Liver (tissue), 8 donors: ENCODE measurements at regions not wholly inside any gene's neighbourhood (a gene's known extent, or its start where the extent isn't known, plus 50 kb on each side); places are given as distances from the start of the nearest gene placed in this dataset.

Source experiments
- DNase-seq: peaks from one replicate; pipeline ENCODE4 v3.0.0-alpha.2; 2017; ENCODE audit warnings: low spot score
- H3K27ac ChIP-seq, 2 donors: one replicate each; pipeline ENCODE4 v1.7.0; 2013; ENCODE audit warnings: inconsistent platforms in 2 of 2, low read length in 2 of 2, control low read depth in 1 of 2, low read depth in 1 of 2, mild to moderate bottlenecking in 1 of 2
- H3K27me3 ChIP-seq, 4 donors: one replicate each; pipeline versions ENCODE4 v1.6.1 to v1.7.0; 2013; ENCODE audit warnings: low read length in 3 of 4, inconsistent platforms in 1 of 4, mild to moderate bottlenecking in 1 of 4, moderate library complexity in 1 of 4; ENCODE audit not compliant: control insufficient read depth in 4 of 4, insufficient read depth in 4 of 4
- H3K36me3 ChIP-seq, 4 donors: one replicate each; pipeline versions ENCODE4 v1.6.1 to v1.7.0; 2013; ENCODE audit warnings: low read length in 3 of 4, mild to moderate bottlenecking in 3 of 4, low read depth in 1 of 4, moderate library complexity in 1 of 4; ENCODE audit not compliant: control insufficient read depth in 4 of 4, insufficient read depth in 3 of 4
- H3K4me1 ChIP-seq, 4 donors: one replicate each; pipeline versions ENCODE4 v1.6.1 to v1.7.0; 2013; ENCODE audit warnings: low read length in 3 of 4, mild to moderate bottlenecking in 3 of 4, moderate library complexity in 1 of 4; ENCODE audit not compliant: control insufficient read depth in 4 of 4, insufficient read depth in 4 of 4
- H3K4me3 ChIP-seq, 3 donors: one replicate each; pipeline versions ENCODE4 v1.6.1 to v1.7.0; 2013; ENCODE audit warnings: low read length in 3 of 3, control low read depth in 1 of 3, low read depth in 1 of 3, mild to moderate bottlenecking in 1 of 3
- H3K9ac ChIP-seq, 2 donors: one replicate each; pipeline ENCODE4 v1.7.0; 2013; ENCODE audit warnings: low read length in 2 of 2, mild to moderate bottlenecking in 2 of 2, moderate library complexity in 2 of 2, control low read depth in 1 of 2, low read depth in 1 of 2
- H3K9me3 ChIP-seq, 4 donors: one replicate each; pipeline versions ENCODE4 v1.6.1 to v1.7.0; 2013; ENCODE audit warnings: low read length in 3 of 4; ENCODE audit not compliant: control insufficient read depth in 4 of 4
- ATF3 ChIP-seq: IDR thresholded peaks from 2 replicates; pipeline ENCODE4 v1.6.1; 2016; ENCODE audit warnings: antibody characterized with exemption
- CTCF ChIP-seq: fragments of 150-350 bp; IDR thresholded peaks from 2 replicates; pipeline ENCODE4 v1.5.1; 2017; ENCODE audit warnings: improper control_type of control experiment, low read depth, low read length; ENCODE audit not compliant: missing input control
- EGR1 ChIP-seq, 2 donors: IDR thresholded peaks; 2 replicates each; pipeline ENCODE4 v1.6.1; 2016 to 2018; ENCODE audit warnings: antibody characterized with exemption in 2 of 2, low read depth in 2 of 2
- FOXA1 ChIP-seq: IDR thresholded peaks from 2 replicates; pipeline ENCODE4 v1.6.1; 2016; ENCODE audit warnings: antibody characterized with exemption
- FOXA2 ChIP-seq: IDR thresholded peaks from 2 replicates; pipeline ENCODE4 v1.6.1; 2016; ENCODE audit warnings: antibody characterized with exemption
- GABPA ChIP-seq, 2 donors: IDR thresholded peaks in 1 of 2; conservative IDR thresholded peaks in 1 of 2; 2 replicates each; pipeline ENCODE4 v1.6.1; 2016; ENCODE audit warnings: antibody characterized with exemption in 2 of 2, mild to moderate bottlenecking in 1 of 2, moderate library complexity in 1 of 2
- HNF4A ChIP-seq, 2 donors: conservative IDR thresholded peaks; 2 replicates each; pipeline ENCODE4 v1.6.1; 2016; ENCODE audit warnings: antibody characterized with exemption in 2 of 2, mild to moderate bottlenecking in 2 of 2
- HNF4G ChIP-seq: IDR thresholded peaks from 2 replicates; pipeline ENCODE4 v1.6.1; 2016; ENCODE audit warnings: antibody characterized with exemption
- JUND ChIP-seq, 2 donors: IDR thresholded peaks; 2 replicates each; pipeline ENCODE4 v1.6.1; 2016; ENCODE audit warnings: antibody characterized with exemption in 2 of 2
- NR2F2 ChIP-seq: IDR thresholded peaks from 2 replicates; pipeline ENCODE4 v1.6.1; 2016; ENCODE audit warnings: antibody characterized with exemption
- RAD21 ChIP-seq, 2 donors: IDR thresholded peaks; 2 replicates each; pipeline ENCODE4 v1.6.1; 2016; ENCODE audit warnings: antibody characterized with exemption in 2 of 2, mild to moderate bottlenecking in 2 of 2
- RXRA ChIP-seq, 2 donors: IDR thresholded peaks; 2 replicates each; pipeline ENCODE4 v1.6.1; 2017 to 2018; ENCODE audit warnings: antibody characterized with exemption in 2 of 2, mild to moderate bottlenecking in 1 of 2
- SP1 ChIP-seq: IDR thresholded peaks from 2 replicates; pipeline ENCODE4 v1.6.1; 2018; ENCODE audit warnings: antibody characterized with exemption, mild to moderate bottlenecking
- TAF1 ChIP-seq: conservative IDR thresholded peaks from 2 replicates; pipeline ENCODE4 v1.6.1; 2016; ENCODE audit warnings: antibody characterized with exemption, mild to moderate bottlenecking
- YY1 ChIP-seq: IDR thresholded peaks from 2 replicates; pipeline ENCODE4 v1.6.1; 2016; ENCODE audit warnings: antibody characterized with exemption, mild to moderate bottlenecking
- ZBTB33 ChIP-seq: IDR thresholded peaks from 2 replicates; pipeline ENCODE4 v1.6.1; 2016; ENCODE audit warnings: antibody characterized with exemption
- WGBS: extraction: QIAGEN DNeasy Blood & Tissue Kit; methylation state at CpG from one replicate; pipeline ENCODE4 v1.1.7; 2013; 5-methylcytosine and 5-hydroxymethylcytosine counted together
- TF ChIP-seq, protein P1 (sequence below): IDR thresholded peaks from 2 replicates; pipeline ENCODE4 v1.6.1; 2016; ENCODE audit warnings: antibody characterized with exemption
- TF ChIP-seq, protein P2 (sequence below): IDR thresholded peaks from 2 replicates; pipeline ENCODE4 v1.6.1; 2016; ENCODE audit warnings: antibody characterized with exemption, mild to moderate bottlenecking
- donor health status: healthy.
- donor health status: healthy.
- donor health status: healthy.
- donor health status: healthy.
- donor health status: healthy.

- H3K9me3 ChIP-seq = no peaks in the 10 kb centered on the region
- H3K4me1 ChIP-seq = peaks cover 1 to 16% (median 7%) of the 10 kb centered on the region in 4 donors
- H3K27me3 ChIP-seq = no peaks in the 10 kb centered on the region
- H3K27ac ChIP-seq = no peak overlapping the region
- H3K4me3 ChIP-seq = no peak overlapping the region
- TF ChIP-seq FOXA1 (no peak), GABPA (IDR thresholded peaks at IDR 0.05 in 1 of 2, conservative IDR thresholded peaks at IDR 0.05 in 1 of 2) (no peak), FOXA2 (no peak), RAD21 (IDR thresholded peaks at IDR 0.05) (peak; percentile 60 to 77), RXRA (IDR thresholded peaks at IDR 0.05) (no peak), JUND (IDR thresholded peaks at IDR 0.05) (no peak), HNF4A (conservative IDR thresholded peaks at IDR 0.05) (no peak), YY1 (no peak), SP1 (no peak), TAF1 (no peak), ZBTB33 (no peak), CTCF (peak; percentile 26), NR2F2 (no peak), HNF4G (no peak), EGR1 (IDR thresholded peaks at IDR 0.05; ENCODE audit: low read depth in 2 of 2) (no peak), ATF3 (no peak)
- TF ChIP-seq, protein P1, sequence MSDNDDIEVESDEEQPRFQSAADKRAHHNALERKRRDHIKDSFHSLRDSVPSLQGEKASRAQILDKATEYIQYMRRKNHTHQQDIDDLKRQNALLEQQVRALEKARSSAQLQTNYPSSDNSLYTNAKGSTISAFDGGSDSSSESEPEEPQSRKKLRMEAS = no peak
- TF ChIP-seq, protein P2, sequence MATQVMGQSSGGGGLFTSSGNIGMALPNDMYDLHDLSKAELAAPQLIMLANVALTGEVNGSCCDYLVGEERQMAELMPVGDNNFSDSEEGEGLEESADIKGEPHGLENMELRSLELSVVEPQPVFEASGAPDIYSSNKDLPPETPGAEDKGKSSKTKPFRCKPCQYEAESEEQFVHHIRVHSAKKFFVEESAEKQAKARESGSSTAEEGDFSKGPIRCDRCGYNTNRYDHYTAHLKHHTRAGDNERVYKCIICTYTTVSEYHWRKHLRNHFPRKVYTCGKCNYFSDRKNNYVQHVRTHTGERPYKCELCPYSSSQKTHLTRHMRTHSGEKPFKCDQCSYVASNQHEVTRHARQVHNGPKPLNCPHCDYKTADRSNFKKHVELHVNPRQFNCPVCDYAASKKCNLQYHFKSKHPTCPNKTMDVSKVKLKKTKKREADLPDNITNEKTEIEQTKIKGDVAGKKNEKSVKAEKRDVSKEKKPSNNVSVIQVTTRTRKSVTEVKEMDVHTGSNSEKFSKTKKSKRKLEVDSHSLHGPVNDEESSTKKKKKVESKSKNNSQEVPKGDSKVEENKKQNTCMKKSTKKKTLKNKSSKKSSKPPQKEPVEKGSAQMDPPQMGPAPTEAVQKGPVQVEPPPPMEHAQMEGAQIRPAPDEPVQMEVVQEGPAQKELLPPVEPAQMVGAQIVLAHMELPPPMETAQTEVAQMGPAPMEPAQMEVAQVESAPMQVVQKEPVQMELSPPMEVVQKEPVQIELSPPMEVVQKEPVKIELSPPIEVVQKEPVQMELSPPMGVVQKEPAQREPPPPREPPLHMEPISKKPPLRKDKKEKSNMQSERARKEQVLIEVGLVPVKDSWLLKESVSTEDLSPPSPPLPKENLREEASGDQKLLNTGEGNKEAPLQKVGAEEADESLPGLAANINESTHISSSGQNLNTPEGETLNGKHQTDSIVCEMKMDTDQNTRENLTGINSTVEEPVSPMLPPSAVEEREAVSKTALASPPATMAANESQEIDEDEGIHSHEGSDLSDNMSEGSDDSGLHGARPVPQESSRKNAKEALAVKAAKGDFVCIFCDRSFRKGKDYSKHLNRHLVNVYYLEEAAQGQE = no peak
- WGBS = 69% methylated on average over 4 of the region's 4 CpGs
- peak; percentile 41 for DNase-seq
- H3K9ac ChIP-seq = no peak overlapping the region
- H3K36me3 ChIP-seq = no peaks in the 10 kb centered on the region
Observed at GRCh38 chr13:109610517-109610916, 175.9 kb downstream of the IRS2 start.

DNA sequence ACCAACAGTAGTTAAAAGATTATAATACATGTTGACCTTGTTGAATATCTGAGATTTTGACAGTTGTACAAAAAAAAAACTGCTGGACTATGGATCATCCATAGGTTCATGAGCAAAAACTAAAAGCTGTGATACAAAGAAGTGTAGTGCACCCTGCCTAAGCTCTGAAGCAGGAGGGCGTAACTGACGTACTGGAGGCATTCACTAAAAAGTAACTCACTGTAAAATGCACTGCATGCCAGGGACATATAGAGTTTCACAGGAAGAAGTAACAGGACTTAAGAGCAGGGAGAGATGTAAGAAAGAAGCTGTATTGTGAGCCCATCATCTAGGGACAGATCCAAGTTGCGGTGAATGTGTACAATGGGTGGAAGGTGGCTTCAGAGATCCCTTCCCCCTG lies 177.9 kb downstream of the IRS2 start:
- peaks cover 4 to 31% (median 11%) of the 10 kb centered on the region in 4 donors for H3K4me1 ChIP-seq
- H3K36me3 ChIP-seq = no peaks in the 10 kb centered on the region
- no peak overlapping the region for H3K27ac ChIP-seq
- DNase-seq = no peak
- H3K9me3 ChIP-seq = no peaks in the 10 kb centered on the region
- WGBS = 94% methylated on average over 3 of the region's 3 CpGs
- no peaks in the 10 kb centered on the region for H3K27me3 ChIP-seq
- H3K9ac ChIP-seq = no peak overlapping the region
- H3K4me3 ChIP-seq = no peak overlapping the region
- TF ChIP-seq, protein P1 = no peak
- TF ChIP-seq ZBTB33 (no peak), JUND (IDR thresholded peaks at IDR 0.05) (no peak), TAF1 (no peak), EGR1 (IDR thresholded peaks at IDR 0.05; ENCODE audit: low read depth in 2 of 2) (no peak), GABPA (IDR thresholded peaks at IDR 0.05 in 1 of 2, conservative IDR thresholded peaks at IDR 0.05 in 1 of 2) (no peak), RXRA (IDR thresholded peaks at IDR 0.05) (no peak), FOXA1 (no peak), NR2F2 (no peak), HNF4G (no peak), YY1 (no peak), RAD21 (IDR thresholded peaks at IDR 0.05) (no peak)
- TF ChIP-seq, protein P2 = no peak
